ENCODE measurements at regions not wholly inside any gene's neighbourhood (a gene's known extent, or its start where the extent isn't known, plus 50 kb on each side); places are given as distances from the start of the nearest gene placed in this dataset.

DNA sequence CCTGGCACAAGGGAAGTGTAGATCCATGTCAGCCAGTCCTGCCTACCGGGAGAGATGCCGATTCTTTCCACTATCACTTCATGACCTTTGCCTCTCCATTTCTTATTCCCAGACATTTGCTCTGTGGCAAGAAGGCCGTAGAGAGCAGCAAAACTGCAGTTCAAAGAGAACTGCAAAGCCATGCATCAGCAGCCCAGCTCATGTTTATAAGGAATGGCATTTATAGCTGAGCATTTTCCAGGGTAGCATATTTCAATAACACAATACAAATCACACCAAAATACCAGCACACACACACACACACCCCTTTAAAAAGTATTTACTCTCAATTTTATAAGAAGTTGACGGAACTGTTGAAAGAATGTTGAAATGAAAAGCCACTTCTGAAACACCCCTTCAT, 126.7 kb upstream of the EGFLAM start:
- no peaks in the 10 kb centered on the region for H3K9me2 ChIP-seq (ENCODE audit: insufficient read depth)
- ATAC-seq (no peak), DNase-seq (ENCODE audit: low read depth, low spot score) (no peak)
- no peaks in the 10 kb centered on the region for H3K79me2 ChIP-seq (ENCODE audit: insufficient read depth, low read length)
- H3K4me3 ChIP-seq (replicated peaks in 1 of 2; ENCODE audit: low read depth in 1 of 2, low read length in 2 of 2), result no peak overlapping the region
- intact Hi-C loops (cut with micrococcal nuclease), result no loop called here
- no TSS peak for BruUV-seq (replicated peaks)
- no peak overlapping the region for H3K9ac ChIP-seq (ENCODE audit: low read length)
- POLR2A ChIA-PET, result no interaction called here
- no peak overlapping the region for H3K4me2 ChIP-seq (ENCODE audit: low read length)
- H3K27me3 ChIP-seq (ENCODE audit: insufficient read depth, low read length), result peaks cover 56% of the 10 kb centered on the region
- RAD21 ChIA-PET (ENCODE audit: low non-redundant PET in 1 of 2, low total read pairs in 2 of 2, uncharacterized antibody in 2 of 2, unreplicated experiment in 2 of 2), result no interaction called here
- no peaks in the 10 kb centered on the region for H3K36me3 ChIP-seq (ENCODE audit: control insufficient read depth in 1 of 2, insufficient read depth in 2 of 2, low read length in 2 of 2)
- TF ChIP-seq, protein P1, sequence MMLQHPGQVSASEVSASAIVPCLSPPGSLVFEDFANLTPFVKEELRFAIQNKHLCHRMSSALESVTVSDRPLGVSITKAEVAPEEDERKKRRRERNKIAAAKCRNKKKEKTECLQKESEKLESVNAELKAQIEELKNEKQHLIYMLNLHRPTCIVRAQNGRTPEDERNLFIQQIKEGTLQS (IDR thresholded peaks at IDR 0.05), result no peak
- no peak for TF ChIP-seq SIN3A (IDR thresholded peaks at IDR 0.05; ENCODE audit: low read depth)
- TF ChIP-seq POLR2AphosphoS5 (IDR thresholded peaks at IDR 0.05; ENCODE audit: low read depth, low read length), result no peak
- TF ChIP-seq ZFX (IDR thresholded peaks at IDR 0.05), result no peak
- no peak for TF ChIP-seq CEBPB (IDR thresholded peaks at IDR 0.05; ENCODE audit: low read depth)
- TF ChIP-seq POLR2A (IDR thresholded peaks at IDR 0.05; ENCODE audit: borderline replicate concordance, extremely low read depth, insufficient read depth, insufficient read length), result no peak
- no peak for TF ChIP-seq ELF1 (IDR thresholded peaks at IDR 0.05; ENCODE audit: borderline replicate concordance, low read depth)
- no peak for TF ChIP-seq CBX3 (IDR thresholded peaks at IDR 0.05; ENCODE audit: low read depth)
- no peak for TF ChIP-seq SP1 (IDR thresholded peaks at IDR 0.05; ENCODE audit: low read depth)
- no peak for TF ChIP-seq SRF (IDR thresholded peaks at IDR 0.05; ENCODE audit: low read depth)
- TF ChIP-seq, protein P2, sequence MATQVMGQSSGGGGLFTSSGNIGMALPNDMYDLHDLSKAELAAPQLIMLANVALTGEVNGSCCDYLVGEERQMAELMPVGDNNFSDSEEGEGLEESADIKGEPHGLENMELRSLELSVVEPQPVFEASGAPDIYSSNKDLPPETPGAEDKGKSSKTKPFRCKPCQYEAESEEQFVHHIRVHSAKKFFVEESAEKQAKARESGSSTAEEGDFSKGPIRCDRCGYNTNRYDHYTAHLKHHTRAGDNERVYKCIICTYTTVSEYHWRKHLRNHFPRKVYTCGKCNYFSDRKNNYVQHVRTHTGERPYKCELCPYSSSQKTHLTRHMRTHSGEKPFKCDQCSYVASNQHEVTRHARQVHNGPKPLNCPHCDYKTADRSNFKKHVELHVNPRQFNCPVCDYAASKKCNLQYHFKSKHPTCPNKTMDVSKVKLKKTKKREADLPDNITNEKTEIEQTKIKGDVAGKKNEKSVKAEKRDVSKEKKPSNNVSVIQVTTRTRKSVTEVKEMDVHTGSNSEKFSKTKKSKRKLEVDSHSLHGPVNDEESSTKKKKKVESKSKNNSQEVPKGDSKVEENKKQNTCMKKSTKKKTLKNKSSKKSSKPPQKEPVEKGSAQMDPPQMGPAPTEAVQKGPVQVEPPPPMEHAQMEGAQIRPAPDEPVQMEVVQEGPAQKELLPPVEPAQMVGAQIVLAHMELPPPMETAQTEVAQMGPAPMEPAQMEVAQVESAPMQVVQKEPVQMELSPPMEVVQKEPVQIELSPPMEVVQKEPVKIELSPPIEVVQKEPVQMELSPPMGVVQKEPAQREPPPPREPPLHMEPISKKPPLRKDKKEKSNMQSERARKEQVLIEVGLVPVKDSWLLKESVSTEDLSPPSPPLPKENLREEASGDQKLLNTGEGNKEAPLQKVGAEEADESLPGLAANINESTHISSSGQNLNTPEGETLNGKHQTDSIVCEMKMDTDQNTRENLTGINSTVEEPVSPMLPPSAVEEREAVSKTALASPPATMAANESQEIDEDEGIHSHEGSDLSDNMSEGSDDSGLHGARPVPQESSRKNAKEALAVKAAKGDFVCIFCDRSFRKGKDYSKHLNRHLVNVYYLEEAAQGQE (IDR thresholded peaks at IDR 0.05; ENCODE audit: low read depth), result no peak
- TF ChIP-seq FOSL1 (IDR thresholded peaks at IDR 0.05; ENCODE audit: low read depth), result no peak
- TF ChIP-seq, protein P3, sequence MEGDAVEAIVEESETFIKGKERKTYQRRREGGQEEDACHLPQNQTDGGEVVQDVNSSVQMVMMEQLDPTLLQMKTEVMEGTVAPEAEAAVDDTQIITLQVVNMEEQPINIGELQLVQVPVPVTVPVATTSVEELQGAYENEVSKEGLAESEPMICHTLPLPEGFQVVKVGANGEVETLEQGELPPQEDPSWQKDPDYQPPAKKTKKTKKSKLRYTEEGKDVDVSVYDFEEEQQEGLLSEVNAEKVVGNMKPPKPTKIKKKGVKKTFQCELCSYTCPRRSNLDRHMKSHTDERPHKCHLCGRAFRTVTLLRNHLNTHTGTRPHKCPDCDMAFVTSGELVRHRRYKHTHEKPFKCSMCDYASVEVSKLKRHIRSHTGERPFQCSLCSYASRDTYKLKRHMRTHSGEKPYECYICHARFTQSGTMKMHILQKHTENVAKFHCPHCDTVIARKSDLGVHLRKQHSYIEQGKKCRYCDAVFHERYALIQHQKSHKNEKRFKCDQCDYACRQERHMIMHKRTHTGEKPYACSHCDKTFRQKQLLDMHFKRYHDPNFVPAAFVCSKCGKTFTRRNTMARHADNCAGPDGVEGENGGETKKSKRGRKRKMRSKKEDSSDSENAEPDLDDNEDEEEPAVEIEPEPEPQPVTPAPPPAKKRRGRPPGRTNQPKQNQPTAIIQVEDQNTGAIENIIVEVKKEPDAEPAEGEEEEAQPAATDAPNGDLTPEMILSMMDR (IDR thresholded peaks at IDR 0.05 in 2 of 3, conservative IDR thresholded peaks at IDR 0.05 in 1 of 3; ENCODE audit: borderline replicate concordance in 1 of 3, insufficient read depth in 1 of 3, low read depth in 2 of 3, low read length in 2 of 3), result no peak
- H3K27ac ChIP-seq (ENCODE audit: low read depth, low read length), result no peak overlapping the region
- H3K4me1 ChIP-seq (ENCODE audit: control insufficient read depth in 1 of 2, insufficient read depth in 2 of 2, low read length in 2 of 2), result no peaks in the 10 kb centered on the region
- CTCF ChIA-PET, result no interaction called here
- H3K9me3 ChIP-seq (ENCODE audit: control insufficient read depth in 1 of 2, insufficient read depth in 1 of 2, low read depth in 1 of 2, low read length in 2 of 2), result no peaks in the 10 kb centered on the region
- H4K20me1 ChIP-seq (ENCODE audit: insufficient read depth), result no peaks in the 10 kb centered on the region
- no peak overlapping the region for H2AFZ ChIP-seq (ENCODE audit: low read depth, low read length, poor library complexity, severe bottlenecking)
